ENCODE measurements at regions not wholly inside any gene's neighbourhood (a gene's known extent, or its start where the extent isn't known, plus 50 kb on each side); places are given as distances from the start of the nearest gene placed in this dataset.

DNA sequence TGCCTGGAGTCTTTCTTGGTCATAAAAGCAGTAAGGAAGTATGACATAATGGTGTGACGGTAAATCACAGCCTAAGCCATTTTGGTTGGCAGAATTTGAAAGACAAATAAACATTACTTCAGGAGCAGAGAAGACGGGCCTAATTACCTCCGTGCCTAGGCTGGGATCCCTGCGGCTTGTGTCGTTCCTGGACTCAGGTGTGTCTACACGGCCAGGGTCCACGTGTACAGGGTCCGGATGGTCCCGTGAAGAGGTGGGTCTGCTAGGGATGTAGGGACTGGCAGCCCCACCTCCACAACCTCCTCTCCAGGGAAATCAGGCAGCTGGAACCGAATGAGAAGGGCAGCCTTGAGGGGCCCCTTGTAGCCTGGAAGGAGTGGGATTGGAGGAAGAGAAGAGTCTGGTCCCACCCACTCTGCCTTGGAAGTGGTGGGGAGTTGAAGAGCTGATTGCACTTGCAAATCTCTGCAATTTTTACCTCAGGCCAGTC is 55.4 kb upstream of the PLAC1 start (continued):
- TF ChIP-seq, protein P1, sequence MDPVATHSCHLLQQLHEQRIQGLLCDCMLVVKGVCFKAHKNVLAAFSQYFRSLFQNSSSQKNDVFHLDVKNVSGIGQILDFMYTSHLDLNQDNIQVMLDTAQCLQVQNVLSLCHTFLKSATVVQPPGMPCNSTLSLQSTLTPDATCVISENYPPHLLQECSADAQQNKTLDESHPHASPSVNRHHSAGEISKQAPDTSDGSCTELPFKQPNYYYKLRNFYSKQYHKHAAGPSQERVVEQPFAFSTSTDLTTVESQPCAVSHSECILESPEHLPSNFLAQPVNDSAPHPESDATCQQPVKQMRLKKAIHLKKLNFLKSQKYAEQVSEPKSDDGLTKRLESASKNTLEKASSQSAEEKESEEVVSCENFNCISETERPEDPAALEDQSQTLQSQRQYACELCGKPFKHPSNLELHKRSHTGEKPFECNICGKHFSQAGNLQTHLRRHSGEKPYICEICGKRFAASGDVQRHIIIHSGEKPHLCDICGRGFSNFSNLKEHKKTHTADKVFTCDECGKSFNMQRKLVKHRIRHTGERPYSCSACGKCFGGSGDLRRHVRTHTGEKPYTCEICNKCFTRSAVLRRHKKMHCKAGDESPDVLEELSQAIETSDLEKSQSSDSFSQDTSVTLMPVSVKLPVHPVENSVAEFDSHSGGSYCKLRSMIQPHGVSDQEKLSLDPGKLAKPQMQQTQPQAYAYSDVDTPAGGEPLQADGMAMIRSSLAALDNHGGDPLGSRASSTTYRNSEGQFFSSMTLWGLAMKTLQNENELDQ (tag by site-specific recombination; IDR thresholded peaks at IDR 0.05; ENCODE audit: low read depth), result no peak
- TF ChIP-seq ZNF133 (tag by site-specific recombination; IDR thresholded peaks at IDR 0.05), result no peak
- TF ChIP-seq ZBTB8A (tag by site-specific recombination; IDR thresholded peaks at IDR 0.05), result peak; percentile 53
- TF ChIP-seq ZIC2 (tag by site-specific recombination; IDR thresholded peaks at IDR 0.05), result peak; percentile 32; the same call in 1 of the 2 replicates
- no peak for TF ChIP-seq ZNF433 (tag by site-specific recombination; IDR thresholded peaks at IDR 0.05; ENCODE audit: low read depth)
- TF ChIP-seq ZNF610 (tag by site-specific recombination; IDR thresholded peaks at IDR 0.05; ENCODE audit: borderline replicate concordance), result no peak; the same call in 1 of the 2 replicates
- no peak for TF ChIP-seq HOXA7 (CRISPR knock-in tag; IDR thresholded peaks at IDR 0.05; ENCODE audit: borderline replicate concordance)
- TF ChIP-seq ZNF747 (tag by site-specific recombination; IDR thresholded peaks at IDR 0.05), result no peak
- no peak for TF ChIP-seq ZNF624 (tag by site-specific recombination; IDR thresholded peaks at IDR 0.05)
- peak; percentile 88 for TF ChIP-seq TRIM28 (IDR thresholded peaks at IDR 0.05; ENCODE audit: borderline replicate concordance, low read length)
- peak; percentile 92 for TF ChIP-seq GFI1B (tag by site-specific recombination; IDR thresholded peaks at IDR 0.05)
- TF ChIP-seq ZBTB7A (tag by site-specific recombination; IDR thresholded peaks at IDR 0.05; ENCODE audit: low read depth), result no peak
- peak; percentile 61 for TF ChIP-seq PRDM6 (tag by site-specific recombination; IDR thresholded peaks at IDR 0.05)
- peak; percentile 96 for TF ChIP-seq ATF2 (tag by site-specific recombination; IDR thresholded peaks at IDR 0.05; ENCODE audit: low read depth)
- TF ChIP-seq ZBTB17 (tag by site-specific recombination; IDR thresholded peaks at IDR 0.05), result peak; percentile 87
- peak; percentile 51; the same call in 1 of the 2 replicates for TF ChIP-seq YY1 (tag by site-specific recombination; IDR thresholded peaks at IDR 0.05)
- 0 out of 2 replicates have a peak, but pooled peaks have one; percentile 1 for TF ChIP-seq KLF1 (tag by site-specific recombination; IDR thresholded peaks at IDR 0.05)
- TF ChIP-seq ZNF239 (tag by site-specific recombination; IDR thresholded peaks at IDR 0.05), result no peak
- peak; percentile 43 for TF ChIP-seq IKZF3 (tag by site-specific recombination; IDR thresholded peaks at IDR 0.05)
- no peak for TF ChIP-seq ZNF639 (tag by site-specific recombination; IDR thresholded peaks at IDR 0.05)
- no peak for TF ChIP-seq ZNF664 (tag by site-specific recombination; IDR thresholded peaks at IDR 0.05)
- no peak for TF ChIP-seq ZNF221 (tag by site-specific recombination; IDR thresholded peaks at IDR 0.05; ENCODE audit: borderline replicate concordance)
- TF ChIP-seq SP3 (tag by site-specific recombination; IDR thresholded peaks at IDR 0.05), result peak; percentile 53; the same call in 1 of the 2 replicates
- TF ChIP-seq, protein P2, sequence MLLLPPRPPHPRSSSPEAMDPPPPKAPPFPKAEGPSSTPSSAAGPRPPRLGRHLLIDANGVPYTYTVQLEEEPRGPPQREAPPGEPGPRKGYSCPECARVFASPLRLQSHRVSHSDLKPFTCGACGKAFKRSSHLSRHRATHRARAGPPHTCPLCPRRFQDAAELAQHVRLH (tag by site-specific recombination; IDR thresholded peaks at IDR 0.05), result 0 out of 2 replicates have a peak, but pooled peaks have one; percentile 55
- no peak for TF ChIP-seq ZNF157 (tag by site-specific recombination; IDR thresholded peaks at IDR 0.05)
- TF ChIP-seq ZNF571 (tag by site-specific recombination; IDR thresholded peaks at IDR 0.05), result no peak
- TF ChIP-seq KLF10 (tag by site-specific recombination; IDR thresholded peaks at IDR 0.05), result peak; percentile 52; the same call in 1 of the 2 replicates
- TF ChIP-seq ZNF843 (tag by site-specific recombination; IDR thresholded peaks at IDR 0.05), result peak; percentile 86
- TF ChIP-seq, protein P3, sequence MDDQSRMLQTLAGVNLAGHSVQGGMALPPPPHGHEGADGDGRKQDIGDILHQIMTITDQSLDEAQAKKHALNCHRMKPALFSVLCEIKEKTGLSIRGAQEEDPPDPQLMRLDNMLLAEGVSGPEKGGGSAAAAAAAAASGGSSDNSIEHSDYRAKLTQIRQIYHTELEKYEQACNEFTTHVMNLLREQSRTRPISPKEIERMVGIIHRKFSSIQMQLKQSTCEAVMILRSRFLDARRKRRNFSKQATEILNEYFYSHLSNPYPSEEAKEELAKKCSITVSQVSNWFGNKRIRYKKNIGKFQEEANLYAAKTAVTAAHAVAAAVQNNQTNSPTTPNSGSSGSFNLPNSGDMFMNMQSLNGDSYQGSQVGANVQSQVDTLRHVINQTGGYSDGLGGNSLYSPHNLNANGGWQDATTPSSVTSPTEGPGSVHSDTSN (CRISPR knock-in tag; IDR thresholded peaks at IDR 0.05), result no peak
- TF ChIP-seq, protein P4, sequence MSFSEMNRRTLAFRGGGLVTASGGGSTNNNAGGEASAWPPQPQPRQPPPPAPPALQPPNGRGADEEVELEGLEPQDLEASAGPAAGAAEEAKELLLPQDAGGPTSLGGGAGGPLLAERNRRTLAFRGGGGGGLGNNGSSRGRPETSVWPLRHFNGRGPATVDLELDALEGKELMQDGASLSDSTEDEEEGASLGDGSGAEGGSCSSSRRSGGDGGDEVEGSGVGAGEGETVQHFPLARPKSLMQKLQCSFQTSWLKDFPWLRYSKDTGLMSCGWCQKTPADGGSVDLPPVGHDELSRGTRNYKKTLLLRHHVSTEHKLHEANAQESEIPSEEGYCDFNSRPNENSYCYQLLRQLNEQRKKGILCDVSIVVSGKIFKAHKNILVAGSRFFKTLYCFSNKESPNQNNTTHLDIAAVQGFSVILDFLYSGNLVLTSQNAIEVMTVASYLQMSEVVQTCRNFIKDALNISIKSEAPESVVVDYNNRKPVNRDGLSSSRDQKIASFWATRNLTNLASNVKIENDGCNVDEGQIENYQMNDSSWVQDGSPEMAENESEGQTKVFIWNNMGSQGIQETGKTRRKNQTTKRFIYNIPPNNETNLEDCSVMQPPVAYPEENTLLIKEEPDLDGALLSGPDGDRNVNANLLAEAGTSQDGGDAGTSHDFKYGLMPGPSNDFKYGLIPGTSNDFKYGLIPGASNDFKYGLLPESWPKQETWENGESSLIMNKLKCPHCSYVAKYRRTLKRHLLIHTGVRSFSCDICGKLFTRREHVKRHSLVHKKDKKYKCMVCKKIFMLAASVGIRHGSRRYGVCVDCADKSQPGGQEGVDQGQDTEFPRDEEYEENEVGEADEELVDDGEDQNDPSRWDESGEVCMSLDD (tag by site-specific recombination; IDR thresholded peaks at IDR 0.05), result no peak
